Right lobe of liver (tissue), 4 donors: ENCODE measurements at regions not wholly inside any gene's neighbourhood (a gene's known extent, or its start where the extent isn't known, plus 50 kb on each side); places are given as distances from the start of the nearest gene placed in this dataset.

Experiments used
- CTCF ChIP-seq, 4 donors: fragments of 200-600 bp in 3 of 4; fragments of 450-650 bp in 1 of 4; IDR thresholded peaks; one replicate each; pipeline versions ENCODE4 v1.5.1 to v1.8.0; 2016 to 2022; ENCODE audit warnings: antibody characterized with exemption in 4 of 4, mild to moderate bottlenecking in 2 of 4
- POLR2A ChIP-seq: fragments of 450-650 bp; IDR thresholded peaks from one replicate; pipeline ENCODE4 v1.6.1; 2017; ENCODE audit warnings: antibody characterized with exemption, mild to moderate bottlenecking
- donor health status: DM: no; HTN: no; CAD: no.
- donor health status: DM: no; HTN: no; CAD: no.
- donor health status: DM: no; HTN: yes; CAD: no.

GRCh38 chr6:141992109-141992508 is 140.6 kb upstream of the GJE1 start:
- TF ChIP-seq CTCF (IDR thresholded peaks at IDR 0.05) (no peak), POLR2A (no peak)
